H1 (cell line): ENCODE measurements at regions not wholly inside any gene's neighbourhood (a gene's known extent, or its start where the extent isn't known, plus 50 kb on each side); places are given as distances from the start of the nearest gene placed in this dataset.

Experiments used
- CTCF ChIA-PET: fragments of 300-600 bp; sonication (Branson Sonifier 250); formaldehyde crosslinking; loops from one replicate; lab custom pipeline; 2021; ENCODE audit not compliant: partially characterized antibody; lab: Charles Lee
- POLR2A ChIA-PET: fragments of 300-600 bp; sonication (Branson Sonifier 250); formaldehyde crosslinking; loops from one replicate; lab custom pipeline; 2021; ENCODE audit warnings: inconsistent platforms; ENCODE audit not compliant: partially characterized antibody; lab: Charles Lee
- DNase-seq, 2 experiments: peaks; one replicate each; pipeline versions ENCODE4 v3.0.0 to v3.0.0-alpha.2; 2010 to 2022; ENCODE audit warnings: low spot score in 2 of 2, low read depth in 1 of 2, mixed read lengths in 1 of 2
- FAIRE-seq: peaks from 2 replicates; lab custom pipeline; 2011; peaks lifted over from hg19 to GRCh38; lab: Jason Lieb, UNC
- H2AFZ ChIP-seq: 2 replicates; pipeline ENCODE4 v1.8.1; 2012; ENCODE audit warnings: low read length, inconsistent platforms
- H2AK5ac ChIP-seq: 2 replicates; pipeline ENCODE4 v1.6.1; 2013; ENCODE audit warnings: low read depth, low read length
- H2BK120ac ChIP-seq: replicated peaks from 2 replicates; pipeline ENCODE3; 2013; ENCODE audit warnings: low read depth, low read length, inconsistent platforms
- H2BK12ac ChIP-seq: 2 replicates; pipeline ENCODE4 v1.6.1; 2013; ENCODE audit warnings: low read depth, low read length
- H2BK15ac ChIP-seq: 2 replicates; pipeline ENCODE4 v1.6.1; 2013; ENCODE audit warnings: low read length
- H2BK20ac ChIP-seq: 2 replicates; pipeline ENCODE4 v1.6.1; 2013; ENCODE audit warnings: low read length
- H2BK5ac ChIP-seq: 2 replicates; pipeline ENCODE4 v1.6.1; 2013; ENCODE audit warnings: low read depth, low read length
- H3K14ac ChIP-seq: 2 replicates; pipeline ENCODE4 v1.6.1; 2013; ENCODE audit warnings: inconsistent platforms; ENCODE audit not compliant: insufficient read length
- H3K18ac ChIP-seq: 2 replicates; pipeline ENCODE4 v1.6.1; 2013; ENCODE audit warnings: low read length; ENCODE audit errors: extremely low read depth
- H3K23ac ChIP-seq: 2 replicates; pipeline ENCODE4 v1.6.1; 2013; ENCODE audit warnings: inconsistent platforms; ENCODE audit not compliant: insufficient read length
- H3K23me2 ChIP-seq: 2 replicates; pipeline ENCODE4 v1.6.1; 2013; ENCODE audit warnings: low read depth, low read length
- H3K27ac ChIP-seq: 2 replicates; pipeline ENCODE4 v1.6.1; 2011; ENCODE audit warnings: low read depth, low read length, inconsistent platforms
- H3K27me3 ChIP-seq, 4 experiments: replicated peaks in 1 of 4; 1 replicate in 1 of 4; 2 replicates in 3 of 4; pipeline versions ENCODE4 v1.6.1 to v1.8.1; 2011 to 2013; ENCODE audit warnings: low read length in 3 of 4, mild to moderate bottlenecking in 3 of 4, inconsistent platforms in 2 of 4, mixed read lengths in 2 of 4, moderate library complexity in 1 of 4; ENCODE audit not compliant: control insufficient read depth in 3 of 4, insufficient read depth in 3 of 4; ENCODE audit errors: extremely low read depth in 1 of 4
- H3K36me3 ChIP-seq, 4 experiments: 2 replicates each; pipeline versions ENCODE4 v1.6.1 to v1.8.1; 2011 to 2013; ENCODE audit warnings: mild to moderate bottlenecking in 4 of 4, low read length in 3 of 4, moderate library complexity in 2 of 4, control low read depth in 1 of 4, inconsistent platforms in 1 of 4; ENCODE audit not compliant: insufficient read depth in 4 of 4, control insufficient read depth in 2 of 4
- H3K4ac ChIP-seq: replicated peaks from 2 replicates; pipeline ENCODE3; 2013; ENCODE audit warnings: low read length, low read depth, mixed read lengths, inconsistent platforms; ENCODE audit not compliant: insufficient read length
- H3K4me1 ChIP-seq, 4 experiments: replicated peaks in 1 of 4; 1 replicate in 1 of 4; 2 replicates in 3 of 4; pipeline versions ENCODE4 v1.6.1 to v1.8.1; 2011 to 2013; ENCODE audit warnings: low read length in 3 of 4, inconsistent platforms in 2 of 4, mixed read lengths in 1 of 4; ENCODE audit not compliant: insufficient read depth in 4 of 4, control insufficient read depth in 3 of 4
- H3K4me2 ChIP-seq, 2 experiments: 2 replicates each; pipeline versions ENCODE4 v1.6.1 to v1.8.1; 2011 to 2013; ENCODE audit warnings: low read depth in 2 of 2, low read length in 2 of 2, control low read depth in 1 of 2, inconsistent platforms in 1 of 2, mild to moderate bottlenecking in 1 of 2; ENCODE audit not compliant: insufficient read depth in 1 of 2
- H3K4me3 ChIP-seq, 4 experiments: fragments of 200-600, 300-600 bp in 1 of 4; sonication (generic), shearing (Covaris generic), sonication (Bioruptor Twin) in 1 of 4; 2 replicates each; pipeline versions ENCODE4 v1.5.1 to v1.8.1; 2011 to 2016; ENCODE audit warnings: low read length in 4 of 4, low read depth in 3 of 4, control low read depth in 2 of 4, inconsistent platforms in 2 of 4, mild to moderate bottlenecking in 2 of 4, mixed read lengths in 1 of 4, moderate library complexity in 1 of 4; ENCODE audit not compliant: insufficient read depth in 2 of 4; ENCODE audit errors: extremely low read depth in 1 of 4
- H3K56ac ChIP-seq: replicated peaks from 2 replicates; pipeline ENCODE3; 2013; ENCODE audit warnings: low read depth, mild to moderate bottlenecking, mixed read lengths, low read length, inconsistent platforms; ENCODE audit not compliant: insufficient read length
- H3K79me1 ChIP-seq: 2 replicates; pipeline ENCODE4 v1.6.1; 2013; ENCODE audit warnings: low read depth, low read length, control low read depth
- H3K79me2 ChIP-seq, 2 experiments: 2 replicates each; pipeline versions ENCODE4 v1.6.1 to v1.8.1; 2012 to 2013; ENCODE audit warnings: low read length in 2 of 2, mild to moderate bottlenecking in 2 of 2, inconsistent platforms in 1 of 2; ENCODE audit not compliant: insufficient read depth in 2 of 2, control insufficient read depth in 1 of 2
- H3K9ac ChIP-seq, 4 experiments: replicated peaks in 1 of 4; 1 replicate in 1 of 4; 2 replicates in 3 of 4; pipeline versions ENCODE4 v1.6.1 to v1.8.1; 2011 to 2013; ENCODE audit warnings: low read depth in 3 of 4, low read length in 3 of 4, control low read depth in 2 of 4, mild to moderate bottlenecking in 2 of 4, moderate library complexity in 2 of 4, inconsistent platforms in 1 of 4; ENCODE audit errors: extremely low read depth in 1 of 4
- H3K9me3 ChIP-seq, 2 experiments: 2 replicates each; pipeline versions ENCODE4 v1.6.1 to v1.8.1; 2012 to 2013; ENCODE audit warnings: mild to moderate bottlenecking in 2 of 2, moderate library complexity in 2 of 2, control low read depth in 1 of 2, inconsistent platforms in 1 of 2, low read depth in 1 of 2, low read length in 1 of 2, mixed read lengths in 1 of 2; ENCODE audit not compliant: insufficient read depth in 2 of 2
- H4K20me1 ChIP-seq, 2 experiments: replicated peaks in 1 of 2; 2 replicates each; pipeline versions ENCODE3 to v1.8.1; 2011 to 2013; ENCODE audit warnings: inconsistent platforms in 2 of 2, low read length in 2 of 2, mild to moderate bottlenecking in 1 of 2; ENCODE audit not compliant: insufficient read depth in 2 of 2, control insufficient read depth in 1 of 2
- H4K5ac ChIP-seq: 2 replicates; pipeline ENCODE4 v1.6.1; 2013; ENCODE audit warnings: low read length, low read depth, mixed read lengths, inconsistent platforms; ENCODE audit not compliant: insufficient read length
- H4K8ac ChIP-seq: 2 replicates; pipeline ENCODE4 v1.8.0; 2013; ENCODE audit warnings: mild to moderate bottlenecking, moderate library complexity, low read length, inconsistent platforms; ENCODE audit not compliant: insufficient read depth; ENCODE audit errors: extremely low read depth
- H4K91ac ChIP-seq: replicated peaks from 2 replicates; pipeline ENCODE3; 2013; ENCODE audit warnings: low read length, mixed read lengths, inconsistent platforms; ENCODE audit not compliant: insufficient read length
- WGBS, 2 experiments: shearing (Covaris generic) in 1 of 2; methylation state at CpG; one replicate each; pipeline versions ENCODE4 v1.1.6 to v1.1.7; 2013 to 2015; ENCODE audit warnings: low lambda C conversion rate in 2 of 2, mixed read lengths in 2 of 2, inconsistent platforms in 1 of 2, low coverage in 1 of 2, missing lambda C conversion rate in 1 of 2; ENCODE audit not compliant: insufficient replicate concordance in 2 of 2, insufficient coverage in 1 of 2, insufficient read length in 1 of 2; ENCODE audit errors: extremely low coverage in 1 of 2, missing lambda C conversion rate in 1 of 2; 5-methylcytosine and 5-hydroxymethylcytosine counted together

GRCh38 chr10:2118201-2118600, 380.9 kb upstream of the ADARB2 start:
- Histone ChIP-seq H3K36me3 (no peaks in the 10 kb centered on the region), H3K9me3 (0 out of 4 replicates have a peak, but pooled peaks cover 0 to 6% of the 10 kb centered on the region in 2 experiments), H4K8ac (no peak overlapping the region), H2BK5ac (no peak overlapping the region), H3K4me2 (no peak overlapping the region), H3K79me2 (no peaks in the 10 kb centered on the region), H2BK12ac (no peak overlapping the region), H3K9ac (no peak overlapping the region), H3K18ac (no peak overlapping the region), H4K5ac (no peak overlapping the region), H4K91ac (no peak overlapping the region), H2BK120ac (no peak overlapping the region), H2BK20ac (no peak overlapping the region), H2AFZ (no peak overlapping the region), H2AK5ac (no peak overlapping the region), H3K14ac (no peak overlapping the region), H3K27me3 (peaks cover 0 to 1% (median 0%) of the 10 kb centered on the region in 4 experiments; a peak in 1 of 7 replicates), H3K56ac (no peak overlapping the region), H3K23ac (no peak overlapping the region), H3K27ac (no peak overlapping the region), H3K4ac (no peak overlapping the region), H4K20me1 (no peaks in the 10 kb centered on the region), H3K4me3 (no peak overlapping the region), H3K23me2 (no peaks in the 10 kb centered on the region), H2BK15ac (no peak overlapping the region), H3K79me1 (no peaks in the 10 kb centered on the region), H3K4me1 (no peaks in the 10 kb centered on the region)
- ChIA-PET CTCF (interaction anchor here (2.0 kb wide), 1 partner anchor 20 kb away, joined by 7 read pairs; no protein-coding TSS in a partner anchor), POLR2A (no interaction called here)
- 92% methylated on average over 3 of the region's 3 CpGs; no CpG with 5 or more reads in 1 of the 2 experiments for WGBS, 2 experiments
- FAIRE-seq (no peak), DNase-seq (no peak)
